Activated CD4-positive, CD25-positive, alpha-beta regulatory T cell (primary cell): ENCODE measurements at regions not wholly inside any gene's neighbourhood (a gene's known extent, or its start where the extent isn't known, plus 50 kb on each side); places are given as distances from the start of the nearest gene placed in this dataset.
"Not testable (repeated sequence)": the region's sequence is repeated elsewhere in the genome, so short reads cannot be mapped to it uniquely, and the experiment has no call there.

Experiments used
- DNase-seq, 4 experiments: peaks; one replicate each; lab custom pipeline; 2025; lab: John Stamatoyannopoulos, UW

GRCh38 chr7:68756986-68757495, 841.2 kb upstream of the AUTS2 start:
- no peak for DNase-seq

DNA sequence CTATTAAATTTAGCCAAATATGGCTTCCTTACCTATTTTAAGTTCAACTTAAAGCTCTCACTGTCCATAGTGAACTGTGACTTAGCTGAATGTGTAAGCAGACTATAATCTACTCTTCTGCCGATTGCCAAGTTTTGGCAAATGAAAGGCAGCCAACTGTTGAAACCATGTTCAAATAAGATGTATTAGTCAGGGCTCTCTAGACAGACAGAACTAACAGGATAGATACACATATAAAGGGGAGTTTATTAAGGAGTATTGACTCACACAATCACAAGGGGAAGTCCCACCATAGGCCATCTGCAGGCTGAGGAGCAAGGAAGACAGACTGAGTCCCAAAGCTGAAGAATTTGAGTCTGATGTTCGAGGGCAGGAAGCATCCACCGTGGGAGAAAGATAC, 837.7 kb upstream of the AUTS2 start:
- DNase-seq: no peak

DNA sequence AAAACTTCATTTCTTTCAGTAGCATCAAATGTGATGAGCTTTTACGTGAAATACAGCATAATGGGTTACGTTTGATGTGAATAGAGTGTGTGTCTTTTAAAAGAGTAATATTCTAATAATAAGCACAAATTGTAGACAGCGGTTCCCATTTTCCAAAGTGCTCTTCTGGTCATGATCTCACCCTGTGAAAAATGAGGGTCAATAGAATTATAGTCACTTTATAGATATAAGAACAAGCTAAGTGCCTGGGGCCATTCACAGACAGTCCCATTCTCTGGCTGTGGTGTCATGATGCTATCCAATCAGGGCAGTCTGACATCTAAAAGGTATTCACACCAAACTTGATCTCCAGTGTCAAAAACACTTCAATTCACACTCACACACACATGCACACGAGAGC, 830.8 kb upstream of the AUTS2 start:
- DNase-seq: no peak

DNA sequence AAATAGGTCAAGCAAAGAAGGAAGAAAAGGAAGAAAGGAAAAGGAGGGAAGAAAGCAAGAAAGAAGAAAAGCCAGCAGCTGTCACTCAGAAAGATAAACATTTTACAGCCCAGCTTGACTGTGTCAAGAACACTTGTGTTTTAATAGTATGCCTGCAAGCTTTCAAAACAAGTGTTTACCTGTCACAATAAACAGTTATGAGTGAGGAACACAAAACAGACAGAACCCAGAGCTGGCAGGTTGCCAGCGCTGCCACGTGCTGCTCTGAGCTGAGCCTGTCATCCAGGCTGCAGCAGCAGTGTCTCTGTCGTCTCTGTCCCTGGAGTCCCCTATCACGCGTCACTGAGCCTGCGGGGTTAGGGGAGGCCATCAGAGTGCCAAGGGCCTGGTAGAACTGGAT, 827.6 kb upstream of the AUTS2 start:
- DNase-seq: no peak

- no peak for DNase-seq
Measured at GRCh38 chr7:68776326-68776725, 821.9 kb upstream of the AUTS2 start.

- DNase-seq: no peak
Measured at GRCh38 chr7:68783684-68784083, 814.6 kb upstream of the AUTS2 start.

- no peak for DNase-seq
Measured at GRCh38 chr7:68785036-68785435, 813.2 kb upstream of the AUTS2 start.

GRCh38 chr7:68787566-68787965, 810.7 kb upstream of the AUTS2 start:
- no peak for DNase-seq

DNA sequence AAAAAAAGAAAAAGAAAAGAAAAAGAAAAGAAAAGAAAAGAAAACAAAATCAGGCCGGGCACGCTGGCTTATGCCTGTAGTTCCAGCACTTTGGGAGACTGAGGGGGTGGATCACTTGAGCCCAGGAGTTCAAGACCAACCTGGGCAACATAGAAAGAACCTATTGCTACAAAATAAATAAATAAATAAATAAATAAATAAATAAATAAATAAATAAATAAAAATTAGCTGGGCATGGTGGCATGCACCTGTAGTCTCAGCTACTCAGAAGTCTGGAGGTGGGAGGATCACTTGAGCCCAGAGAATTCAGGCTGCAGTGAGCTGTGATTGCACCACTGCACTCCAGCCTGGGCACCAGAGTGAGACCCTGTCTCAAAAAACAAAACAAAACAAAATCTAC, 809.7 kb upstream of the AUTS2 start:
- DNase-seq: not testable (repeated sequence)

DNA sequence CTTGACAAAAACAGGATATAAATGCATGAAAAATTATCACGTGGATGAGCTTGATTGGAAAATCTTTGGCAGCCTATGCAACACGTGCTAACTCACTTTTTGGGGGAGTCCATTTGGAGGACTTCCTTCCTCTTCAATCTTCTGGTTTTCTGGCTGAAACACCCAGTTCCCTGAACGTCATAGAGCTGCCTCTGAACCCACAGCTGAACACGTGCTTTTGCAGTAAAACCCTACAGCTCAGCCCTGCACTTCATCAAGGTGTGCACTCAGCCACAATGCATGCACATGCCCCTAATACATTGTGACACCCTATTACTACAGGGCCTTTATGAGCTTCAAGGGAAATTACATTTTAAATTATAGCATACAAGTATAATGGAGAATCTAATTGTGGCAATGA, 808.7 kb upstream of the AUTS2 start:
- no peak for DNase-seq

DNA sequence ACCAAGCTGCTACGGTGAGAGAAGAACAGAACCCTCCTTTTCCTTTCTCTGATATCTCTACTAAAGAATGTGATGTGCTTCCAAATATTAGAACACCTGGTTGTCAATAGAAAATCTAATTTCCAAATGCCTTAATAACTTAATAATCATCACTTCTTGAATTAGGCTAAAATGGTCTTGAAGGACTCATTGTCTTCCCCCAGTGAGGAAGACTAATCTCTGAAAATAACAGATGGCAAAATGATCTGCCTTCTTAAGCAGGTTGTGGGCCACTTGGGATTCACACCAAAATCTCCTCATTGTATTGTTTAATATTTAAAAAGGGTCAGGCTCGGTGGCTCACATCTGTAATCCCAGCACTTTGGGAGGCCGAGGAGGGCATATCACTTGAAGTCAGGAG, 805.9 kb upstream of the AUTS2 start:
- DNase-seq: no peak

GRCh38 chr7:68793513-68793912, 804.8 kb upstream of the AUTS2 start:
- no peak for DNase-seq

- no peak for DNase-seq
Measured at GRCh38 chr7:68800316-68800715, 798.0 kb upstream of the AUTS2 start.

- no peak for DNase-seq
Measured at GRCh38 chr7:68805159-68805558, 793.1 kb upstream of the AUTS2 start.

DNA sequence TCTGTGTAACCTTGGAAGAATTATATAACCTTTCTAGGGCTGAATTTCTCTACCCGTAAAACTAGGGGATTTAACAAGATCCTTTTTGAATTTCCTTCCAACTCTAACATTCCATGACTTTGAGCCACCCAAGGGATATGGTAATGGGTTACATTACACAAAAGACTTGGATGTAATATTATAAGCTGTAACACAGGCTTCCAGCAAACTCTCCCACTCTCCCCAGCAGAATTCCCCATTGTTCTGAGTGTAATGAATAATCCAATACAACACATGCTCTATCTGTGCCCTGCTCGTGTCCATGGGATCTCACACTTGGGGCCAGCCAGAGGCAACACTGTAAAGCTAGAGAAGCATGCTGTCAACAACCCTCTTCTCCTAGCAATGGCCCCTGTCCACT, 790.6 kb upstream of the AUTS2 start:
- DNase-seq: no peak

GRCh38 chr7:68813551-68814080, 784.7 kb upstream of the AUTS2 start:
- no peak for DNase-seq

GRCh38 chr7:68816491-68816890, 781.8 kb upstream of the AUTS2 start:
- no peak for DNase-seq

DNA sequence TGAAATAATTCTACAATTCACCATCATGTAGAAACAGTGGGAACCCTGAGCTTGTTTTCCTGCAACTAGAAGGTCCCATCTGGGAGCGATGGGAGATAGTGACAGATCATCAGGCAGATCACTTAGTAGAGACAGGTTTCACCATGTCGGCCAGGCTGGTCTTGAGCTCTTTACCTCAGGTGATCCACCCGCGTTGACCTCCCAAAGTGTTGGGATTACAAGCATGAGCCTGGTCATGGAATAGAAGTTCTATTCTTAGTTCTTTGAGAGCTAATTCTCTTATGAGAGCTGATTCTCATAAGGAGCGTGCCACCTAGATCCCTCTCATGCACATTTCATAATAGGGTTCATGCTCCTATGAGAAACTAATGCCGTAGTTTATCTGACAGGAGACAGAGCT, 778.0 kb upstream of the AUTS2 start:
- no peak for DNase-seq

DNA sequence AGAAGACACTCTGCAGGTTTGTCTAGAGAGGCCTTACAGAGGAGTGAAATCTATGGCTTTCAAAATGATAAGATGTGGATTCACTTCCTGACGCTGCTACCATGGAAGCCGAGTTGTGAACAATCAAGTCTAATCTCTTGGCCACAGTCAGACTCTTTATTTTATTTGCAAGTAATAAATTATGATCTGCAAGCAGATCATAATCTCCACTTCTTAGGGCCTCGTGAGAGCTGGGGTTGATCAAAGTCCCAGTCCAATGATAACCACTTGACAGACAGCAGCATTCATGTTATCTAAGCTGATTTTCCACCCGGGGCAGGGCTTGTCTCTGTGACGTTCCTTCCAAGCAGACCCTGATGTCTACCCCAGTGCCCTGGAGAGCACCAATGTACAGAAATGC, 776.4 kb upstream of the AUTS2 start:
- no peak for DNase-seq

DNA sequence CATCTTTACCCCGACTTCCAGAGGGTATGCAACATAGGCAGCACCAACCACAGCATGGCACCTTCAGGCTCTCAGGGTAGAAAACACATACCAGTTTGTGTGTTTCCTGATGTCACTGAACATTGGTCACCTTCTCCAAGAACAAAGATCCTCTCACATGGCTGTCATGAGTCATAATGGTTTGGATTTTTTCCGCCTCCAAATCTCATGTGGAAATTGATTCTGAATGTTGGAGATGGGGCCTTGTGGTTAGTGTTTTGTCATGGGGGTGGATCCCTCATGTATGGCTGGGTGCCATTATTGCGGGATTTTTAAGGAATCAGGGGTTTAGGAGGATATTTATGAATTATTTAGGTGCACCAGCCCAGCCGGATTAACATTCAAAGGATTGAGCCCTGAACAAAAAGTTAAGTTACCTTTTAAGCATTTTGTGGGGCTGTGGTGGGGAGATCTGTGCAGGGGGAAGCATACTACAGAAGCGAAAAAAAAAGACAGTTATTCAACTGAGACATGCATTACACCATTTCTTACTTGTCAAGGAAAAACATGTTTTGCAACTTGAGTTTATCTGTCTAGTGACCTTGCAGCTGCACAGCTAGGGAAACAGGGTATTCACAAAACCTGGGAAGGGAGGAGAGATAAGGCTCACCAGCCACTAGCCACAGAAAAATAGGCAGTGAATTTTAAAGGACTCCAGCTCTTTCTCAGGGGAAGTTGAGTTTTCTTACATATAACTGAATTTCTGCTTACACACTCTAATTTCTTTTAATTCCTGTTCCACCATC, 774.1 kb upstream of the AUTS2 start:
- DNase-seq: no peak

DNA sequence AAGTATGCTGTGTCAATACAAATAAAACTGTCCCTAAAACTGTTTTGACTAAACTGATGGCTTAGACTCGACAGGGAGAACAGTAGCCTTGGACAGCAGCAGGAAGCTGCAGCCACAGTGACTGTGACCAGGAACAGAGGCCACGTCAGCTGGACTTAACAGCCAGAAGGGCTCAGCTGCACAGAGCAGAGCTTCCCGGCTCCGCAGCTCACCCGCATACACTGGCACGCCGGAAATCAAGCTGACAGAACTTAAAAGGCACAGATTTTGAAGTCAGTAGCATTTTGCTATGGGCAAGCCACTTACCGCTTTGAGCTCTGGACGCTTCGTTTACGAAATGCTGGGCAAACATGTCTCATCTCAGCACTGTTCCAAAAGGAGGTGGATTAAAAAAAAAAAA, 769.7 kb upstream of the AUTS2 start:
- DNase-seq: no peak

GRCh38 chr7:68833422-68833821, 764.9 kb upstream of the AUTS2 start:
- DNase-seq: no peak

DNA sequence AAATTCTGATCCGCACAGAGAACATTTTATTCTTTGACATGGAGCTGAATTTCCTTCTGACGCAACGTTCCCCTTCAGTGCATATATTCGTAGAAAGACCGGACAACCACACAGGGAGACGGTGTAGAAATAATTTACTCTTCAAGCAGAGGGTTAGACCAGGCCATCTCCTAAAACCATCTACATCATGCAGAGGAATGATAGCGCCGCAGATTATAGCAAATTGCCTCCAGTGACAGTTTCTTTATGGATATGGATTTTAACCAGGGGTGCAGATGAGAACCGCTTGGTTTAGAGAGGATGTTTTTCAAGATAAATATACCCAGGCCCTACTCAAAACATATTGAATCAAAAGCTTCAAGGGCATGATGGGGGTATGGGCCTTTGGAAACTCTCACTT, 759.3 kb upstream of the AUTS2 start:
- no peak for DNase-seq

DNA sequence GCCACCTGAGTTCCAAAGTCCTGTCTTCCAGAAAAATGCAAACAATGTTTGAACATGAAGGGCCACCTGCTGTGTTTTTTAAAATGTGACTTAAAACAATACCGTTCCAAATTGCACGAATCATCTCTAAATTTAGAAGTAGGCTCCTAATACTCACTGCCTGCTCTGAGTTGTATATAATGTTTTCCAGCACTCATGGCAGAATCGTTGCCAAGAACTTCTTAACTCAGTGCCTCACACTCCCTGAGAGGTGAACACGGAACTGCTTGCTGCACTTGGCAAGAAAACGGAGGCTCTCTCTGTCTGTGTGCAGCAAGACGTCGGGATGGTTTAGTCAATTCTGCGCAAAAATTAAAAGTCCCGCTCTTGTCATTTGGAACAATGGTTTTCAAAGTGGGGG, 757.3 kb upstream of the AUTS2 start:
- DNase-seq: no peak
